Effector CD8-positive, alpha-beta T cell (primary cell): ENCODE measurements at regions not wholly inside any gene's neighbourhood (a gene's known extent, or its start where the extent isn't known, plus 50 kb on each side); places are given as distances from the start of the nearest gene placed in this dataset.

Experiments used
- DNase-seq: peaks from one replicate; lab custom pipeline; 2025; lab: John Stamatoyannopoulos, UW

DNA sequence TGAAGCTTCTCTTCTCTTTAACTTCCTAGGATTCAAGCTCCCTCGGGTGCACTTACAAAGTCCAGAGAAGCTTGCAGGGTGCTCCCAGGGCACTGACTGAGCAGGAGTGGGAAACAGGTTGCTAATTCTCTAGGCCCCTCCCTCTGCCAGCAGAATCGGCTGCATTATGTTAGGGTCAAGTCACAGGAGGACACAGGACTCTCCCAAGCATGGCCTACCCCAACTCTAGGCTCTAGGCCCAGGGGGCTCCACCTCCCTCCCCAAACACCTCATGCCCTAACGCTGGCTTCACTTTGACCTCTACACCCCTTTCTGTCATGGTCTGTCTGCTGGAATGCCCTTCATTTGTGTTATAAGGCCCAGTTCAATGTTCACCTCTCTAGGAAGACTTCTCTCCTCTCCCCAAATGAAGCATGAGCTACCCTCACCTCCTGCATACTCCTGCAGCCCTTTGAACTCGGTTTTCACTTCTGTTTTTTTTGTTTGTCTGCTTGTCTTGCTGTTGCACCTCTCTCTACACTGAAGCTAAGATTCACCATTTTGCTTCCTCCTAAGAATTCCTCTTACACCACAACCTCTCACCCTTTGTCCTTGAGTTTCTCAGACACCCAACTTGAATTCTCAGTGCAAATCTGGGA is 521.8 kb upstream of the ID2 start:
- DNase-seq: no peak

DNA sequence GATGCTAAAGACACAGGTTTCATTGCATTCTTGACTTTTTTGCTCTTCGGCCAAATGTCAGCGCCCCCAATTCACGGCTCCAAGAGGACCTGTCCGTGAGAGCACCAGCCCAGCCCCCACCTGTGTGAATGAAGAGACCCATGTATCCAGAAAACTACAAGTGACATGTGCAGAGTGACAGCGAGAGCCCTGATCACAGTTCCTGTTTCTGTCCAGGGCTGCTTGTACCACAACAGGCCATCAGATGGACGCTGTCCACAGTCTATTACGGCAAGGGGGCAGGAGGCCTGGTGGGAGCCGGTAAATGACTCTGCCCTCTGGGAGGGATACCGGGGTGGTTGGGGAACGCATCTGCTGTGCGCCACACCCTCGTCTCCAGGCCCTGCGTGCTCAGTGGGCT is 520.9 kb upstream of the ID2 start:
- no peak for DNase-seq

DNA sequence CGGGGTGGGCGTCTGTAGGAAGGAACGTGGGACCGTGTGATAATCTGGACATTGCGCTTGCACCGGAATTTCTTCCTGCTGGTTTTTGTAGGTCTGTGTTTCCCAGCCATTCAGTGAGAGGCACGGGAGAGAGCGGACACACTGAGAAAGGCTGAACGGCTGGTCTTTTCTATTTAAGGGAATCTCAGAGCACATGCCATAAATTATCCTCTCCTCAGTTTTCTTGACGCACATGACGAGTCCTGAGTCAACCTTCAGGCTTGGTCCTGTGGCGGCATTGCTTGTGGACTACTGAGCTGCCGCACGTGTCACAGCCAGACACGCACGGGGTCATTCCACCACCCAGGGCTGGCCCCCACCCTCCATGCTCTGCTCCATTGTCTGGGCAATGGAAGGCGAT is 519.3 kb upstream of the ID2 start:
- no peak for DNase-seq

DNA sequence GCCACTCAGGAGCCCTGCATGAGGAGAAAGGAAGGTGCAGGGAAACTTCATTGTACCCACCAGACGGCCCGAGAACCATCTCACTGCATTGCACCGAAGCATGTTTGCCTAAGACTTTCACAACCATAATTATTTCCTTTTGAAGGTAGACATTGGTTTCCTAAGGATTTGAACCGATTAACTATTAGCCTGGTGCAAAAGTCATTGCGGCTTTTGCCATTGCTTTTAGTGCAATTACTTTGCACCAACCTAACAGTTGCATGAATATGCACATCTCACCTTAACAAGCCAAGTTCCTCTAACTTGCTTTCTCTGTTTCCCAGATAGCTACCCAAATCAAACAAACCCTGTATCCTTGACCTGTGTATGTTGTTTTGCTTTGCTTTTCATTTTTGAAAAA is 516.3 kb upstream of the ID2 start:
- DNase-seq: no peak

DNA sequence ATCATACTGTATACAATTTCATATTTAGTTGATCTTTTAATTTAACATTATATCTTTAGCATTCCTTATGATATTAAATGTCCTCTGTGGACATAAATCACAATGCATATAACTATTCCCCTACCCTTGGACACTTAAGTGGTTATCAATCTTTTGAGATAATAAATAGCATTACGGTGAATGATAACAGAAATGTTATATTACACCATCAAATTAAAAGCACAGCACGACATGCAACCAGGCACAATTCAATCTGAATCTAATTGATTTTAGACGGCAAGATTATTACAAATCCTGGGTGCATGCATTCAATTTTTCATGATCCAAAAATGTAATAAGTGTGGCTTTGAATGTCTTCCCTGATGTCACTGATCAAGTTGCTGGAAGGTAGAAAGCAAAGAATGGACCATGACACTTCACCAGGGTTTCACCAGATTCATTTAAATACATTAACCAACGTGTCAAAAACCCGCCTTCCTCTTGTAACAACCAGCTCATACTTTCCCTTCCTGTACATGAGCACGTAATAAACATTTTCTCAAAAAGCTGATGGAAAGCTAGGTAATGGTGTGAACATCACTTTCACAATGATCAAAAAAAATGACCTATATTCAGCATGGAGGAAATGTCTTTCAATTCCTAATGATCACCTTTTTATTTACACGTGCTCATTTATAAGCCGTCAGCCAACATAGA is 513.7 kb upstream of the ID2 start:
- DNase-seq: no peak

DNA sequence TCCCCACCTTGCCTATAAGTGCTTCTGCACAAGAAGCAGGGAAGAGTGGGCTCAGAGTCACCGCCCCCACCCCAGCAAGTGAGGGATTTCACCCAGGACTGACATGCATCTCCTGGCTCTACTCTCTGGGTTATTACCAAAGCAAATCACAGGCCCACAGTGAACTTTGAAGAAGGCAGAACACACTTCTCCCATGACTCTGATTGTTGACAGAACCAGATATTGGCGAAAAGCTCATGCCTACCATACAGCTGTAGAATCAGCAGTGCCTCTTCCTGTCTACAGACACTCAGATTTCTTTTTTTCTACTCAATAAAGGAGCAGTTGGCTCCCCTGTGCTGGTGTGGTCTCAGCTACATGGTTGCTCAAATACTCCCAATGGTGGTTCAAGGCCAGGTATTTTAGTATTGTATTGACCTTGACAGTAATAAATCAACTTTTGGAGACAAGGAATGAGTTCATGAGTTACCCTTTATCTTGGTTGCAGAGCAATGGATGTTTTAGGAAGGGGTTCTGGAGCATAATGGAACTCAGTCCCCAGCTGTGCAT is 512.9 kb upstream of the ID2 start:
- no peak for DNase-seq

DNA sequence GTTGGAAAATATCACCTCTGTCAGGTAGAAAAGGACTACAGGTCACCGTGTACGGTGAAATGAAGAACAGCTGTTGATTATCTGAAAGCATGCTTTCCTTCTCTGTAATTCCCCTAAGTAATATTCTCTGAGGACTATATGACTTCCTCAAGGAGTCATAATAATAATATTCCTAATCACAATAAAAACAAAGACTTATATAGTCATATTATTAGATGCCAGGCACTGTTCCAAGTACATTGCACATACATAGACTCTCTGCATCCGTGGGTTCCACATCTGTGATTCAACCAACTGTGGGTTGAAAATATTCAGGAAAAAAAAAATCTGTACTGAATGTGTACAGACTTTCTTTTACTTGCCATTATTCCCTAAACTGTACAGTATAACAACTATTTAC is 512.4 kb upstream of the ID2 start:
- no peak for DNase-seq

DNA sequence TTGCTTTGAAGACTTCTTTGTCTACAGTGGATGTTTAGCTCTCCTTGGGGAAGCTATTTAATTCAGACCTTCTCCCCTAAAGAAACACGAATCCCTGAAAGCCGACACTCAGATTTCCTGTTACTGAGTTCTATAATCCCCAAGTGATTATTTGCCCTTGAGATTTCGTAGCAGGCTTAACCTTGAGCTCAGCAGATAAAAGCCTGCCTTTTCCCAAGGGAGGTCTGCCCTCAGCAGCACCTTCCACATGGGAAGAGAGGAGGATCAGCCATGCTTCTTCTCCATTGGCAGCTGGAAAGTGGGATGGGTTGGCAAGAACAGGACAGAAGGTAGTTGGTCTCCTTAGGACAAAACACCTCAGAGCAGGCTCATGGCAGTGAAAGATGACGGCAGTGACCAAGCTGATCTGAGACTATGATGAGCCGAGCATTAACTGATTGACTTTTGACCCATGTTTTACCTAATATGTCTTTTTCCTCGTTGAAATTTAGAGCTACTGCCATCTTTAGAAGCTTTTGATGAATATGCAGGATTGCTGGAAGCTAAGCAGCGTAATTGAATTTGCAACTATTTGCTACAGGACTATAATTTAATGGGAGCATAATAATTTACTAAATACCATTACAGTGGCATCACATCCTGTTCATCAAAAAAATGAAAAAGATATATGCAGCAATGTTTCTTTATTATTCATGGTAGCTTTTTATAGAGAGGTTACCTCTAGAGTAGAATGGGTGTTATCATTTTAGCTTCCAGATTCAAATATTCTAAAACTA is 511.1 kb upstream of the ID2 start:
- no peak for DNase-seq

DNA sequence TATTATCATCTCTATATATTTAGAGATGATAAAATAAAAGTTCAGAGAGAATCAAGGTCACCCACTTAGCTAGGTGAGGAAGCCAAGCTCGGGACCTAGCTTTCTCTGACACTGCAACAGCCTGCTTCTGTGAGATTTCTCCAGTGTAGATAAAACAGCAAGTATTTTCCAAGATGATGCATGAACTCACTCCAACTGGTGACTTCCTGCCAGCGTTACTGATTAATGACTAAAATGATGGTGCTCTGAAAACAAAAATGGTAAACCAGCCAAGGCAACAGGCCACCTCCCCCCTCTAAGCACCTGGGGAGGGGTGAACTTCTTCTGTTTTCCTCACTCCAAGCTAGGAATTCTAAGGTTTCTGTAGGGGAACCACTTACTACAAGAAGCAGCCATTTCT is 510.2 kb upstream of the ID2 start:
- no peak for DNase-seq

DNA sequence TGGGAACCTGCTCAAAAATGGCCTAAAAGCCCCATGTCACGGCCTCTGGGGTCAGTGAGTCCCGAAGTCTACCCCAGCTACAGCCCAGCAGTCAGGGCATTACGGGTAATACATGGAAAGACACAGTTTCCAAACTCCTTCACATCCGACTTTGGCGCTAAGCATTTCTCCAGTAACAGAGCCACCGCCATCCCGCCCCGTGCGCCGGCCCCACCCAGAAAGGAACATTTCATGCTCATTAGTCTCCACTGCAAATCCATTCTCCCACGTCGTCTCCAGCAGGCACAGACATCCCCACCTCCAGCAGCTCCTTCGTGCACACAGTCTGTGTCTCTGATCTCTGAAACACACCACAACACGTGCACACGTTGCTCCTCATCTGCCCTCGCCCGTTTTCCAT is 509.2 kb upstream of the ID2 start:
- DNase-seq: no peak

DNA sequence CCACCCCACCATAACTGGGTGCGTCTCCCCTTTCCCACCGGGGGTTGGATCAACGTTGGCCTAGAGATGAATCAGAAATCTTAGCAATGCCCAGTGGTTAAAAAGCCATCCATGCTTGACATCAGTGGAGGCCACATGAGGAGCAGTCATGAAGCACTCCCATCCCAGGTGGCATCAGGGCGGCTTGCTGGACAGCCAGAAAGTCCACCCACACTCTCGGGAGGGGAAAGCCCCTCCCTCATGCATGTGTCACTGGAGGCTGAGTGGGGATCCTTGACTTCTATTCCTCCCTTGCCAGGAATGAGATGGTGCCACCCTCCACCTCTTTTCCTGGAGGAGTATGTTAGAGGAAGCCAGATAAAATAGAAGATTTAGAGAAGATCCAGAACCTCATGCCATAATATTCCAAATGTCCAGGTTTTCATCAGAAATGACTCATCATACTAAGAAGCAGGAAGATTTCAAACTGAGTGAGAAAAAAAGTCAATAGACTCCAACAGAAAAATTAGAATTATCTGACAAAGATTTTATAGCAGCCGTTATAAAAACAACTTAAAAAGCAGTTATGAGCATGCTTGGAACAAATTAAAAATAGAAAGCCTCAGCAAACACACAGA is 507.1 kb upstream of the ID2 start:
- no peak for DNase-seq

DNA sequence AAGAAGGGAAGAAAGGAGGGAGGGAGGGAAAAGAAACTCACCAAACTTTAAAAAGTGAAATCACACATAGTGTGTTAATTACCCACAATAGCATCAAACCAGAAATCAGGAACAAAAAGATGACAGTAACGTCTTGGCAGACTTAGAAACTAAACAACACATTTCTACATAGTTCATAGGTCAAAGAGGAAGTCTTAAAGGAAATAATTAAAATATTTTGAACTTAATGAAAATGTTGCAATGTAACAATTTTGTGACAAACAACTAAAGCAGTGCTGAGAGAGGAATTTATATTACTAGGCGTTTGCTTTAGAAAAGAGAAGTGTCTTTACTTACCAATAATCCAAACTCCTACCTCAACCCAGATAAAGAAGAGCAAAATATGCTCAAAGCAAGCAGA is 505.0 kb upstream of the ID2 start:
- no peak for DNase-seq

DNA sequence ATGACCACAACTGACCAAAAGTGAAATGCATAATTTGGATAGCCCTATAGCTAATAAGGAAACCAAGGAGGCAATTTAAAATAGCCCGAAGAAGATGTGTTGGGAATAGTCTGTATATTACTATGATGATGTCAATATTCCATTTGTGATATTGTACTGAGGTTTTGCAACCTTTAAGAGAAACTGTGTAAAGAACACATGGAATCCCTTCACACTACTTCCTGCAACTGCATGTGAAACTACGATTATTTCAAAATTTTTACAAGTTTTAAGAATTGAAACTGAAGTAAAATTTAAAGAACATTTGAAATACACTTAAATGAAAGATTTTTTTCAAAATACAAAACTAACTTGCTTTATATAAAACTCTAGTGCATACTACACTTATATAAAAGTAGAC is 504.3 kb upstream of the ID2 start:
- DNase-seq: no peak

DNA sequence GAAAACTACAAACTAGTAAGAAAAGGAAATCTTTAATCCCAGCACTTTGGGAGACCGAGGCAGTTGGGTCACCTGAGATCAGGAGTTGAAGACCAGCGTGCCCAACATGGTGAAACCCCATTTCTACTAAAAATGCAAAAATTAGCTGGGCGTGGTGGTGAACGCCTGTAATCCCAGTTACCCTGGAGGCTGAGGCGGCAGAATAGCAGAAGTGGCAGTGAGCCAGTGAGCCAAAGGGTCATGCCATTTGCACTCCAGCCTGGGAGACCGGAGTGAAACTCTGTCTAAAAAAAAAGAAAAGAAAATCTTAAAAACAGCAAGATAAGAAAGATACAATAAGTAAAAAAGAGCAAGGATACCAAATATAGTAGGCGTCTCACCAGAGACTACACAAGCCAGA is 502.9 kb upstream of the ID2 start:
- DNase-seq: no peak

DNA sequence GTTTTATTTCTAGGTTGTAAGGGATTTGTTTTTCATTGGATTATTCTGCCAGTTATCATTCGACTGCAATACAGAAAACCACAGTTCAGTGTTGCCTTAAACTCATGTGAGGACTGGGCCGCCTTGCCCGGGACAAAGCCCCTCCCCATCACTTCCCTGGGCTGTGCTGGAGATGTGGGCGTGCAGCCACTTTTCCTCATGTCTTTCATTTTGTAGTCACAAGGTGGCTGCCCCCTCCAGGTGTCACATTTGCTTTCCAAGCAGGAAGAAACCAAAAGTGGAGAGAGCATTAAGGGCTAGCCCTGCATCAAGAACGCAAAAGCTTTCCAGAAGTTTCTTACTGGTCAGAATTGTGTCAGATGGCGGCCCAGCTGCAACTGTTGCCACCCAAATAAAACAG is 492.5 kb upstream of the ID2 start:
- DNase-seq: no peak

DNA sequence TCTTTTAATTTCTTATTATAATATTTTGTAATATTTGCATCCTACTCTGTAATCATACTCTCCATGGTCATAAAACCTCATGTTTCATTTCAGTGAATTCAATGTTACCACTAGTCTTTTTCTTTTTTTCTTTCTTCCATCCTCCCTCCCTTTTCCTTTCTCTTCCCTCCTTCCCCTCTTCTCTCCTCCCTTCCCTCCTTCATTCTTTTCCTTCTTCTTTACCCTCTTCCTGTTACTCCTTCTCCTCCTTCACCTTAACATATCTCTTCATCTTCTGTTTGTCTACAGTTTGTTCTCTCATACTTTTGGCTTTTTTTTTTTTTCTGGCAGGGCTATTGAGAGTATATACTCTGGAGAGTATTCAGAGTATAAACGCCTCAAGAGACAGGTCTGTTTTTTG is 491.6 kb upstream of the ID2 start:
- DNase-seq: no peak

DNA sequence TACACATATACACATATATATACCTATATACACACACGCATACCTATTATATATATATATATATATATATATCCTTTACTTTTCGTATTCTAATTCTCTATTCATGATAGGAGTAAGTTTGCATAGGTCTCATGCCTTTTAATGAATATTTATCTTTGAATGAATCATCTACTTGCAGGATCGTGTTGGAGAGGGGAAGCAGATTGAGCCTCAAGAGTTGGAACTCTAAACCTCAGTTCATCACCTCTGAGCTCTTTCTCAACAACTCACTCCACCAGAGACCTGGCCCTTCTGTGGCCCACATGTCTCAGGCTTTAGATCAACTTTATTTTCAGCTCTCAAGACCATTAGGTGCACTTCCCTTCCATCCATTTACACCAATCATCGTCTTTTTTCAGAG is 490.4 kb upstream of the ID2 start:
- no peak for DNase-seq

DNA sequence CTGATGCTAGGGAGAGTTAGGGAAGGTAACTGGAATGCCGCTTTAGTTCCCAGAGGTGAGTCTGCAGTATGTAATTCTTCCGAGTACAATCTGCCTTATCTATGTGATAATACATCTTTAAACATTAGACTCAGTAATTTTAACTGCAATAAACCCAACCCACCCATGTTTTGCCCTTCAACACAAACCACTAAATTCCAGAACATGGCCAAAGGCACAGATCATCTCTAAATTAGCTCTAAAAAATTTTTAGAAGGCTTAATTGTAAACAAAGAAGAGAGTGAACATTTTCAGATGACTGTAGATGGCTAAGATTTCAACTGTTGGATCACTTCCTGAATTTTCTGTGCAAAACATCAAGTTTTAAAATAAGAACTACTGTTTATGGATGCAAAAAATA is 488.7 kb upstream of the ID2 start:
- DNase-seq: no peak

DNA sequence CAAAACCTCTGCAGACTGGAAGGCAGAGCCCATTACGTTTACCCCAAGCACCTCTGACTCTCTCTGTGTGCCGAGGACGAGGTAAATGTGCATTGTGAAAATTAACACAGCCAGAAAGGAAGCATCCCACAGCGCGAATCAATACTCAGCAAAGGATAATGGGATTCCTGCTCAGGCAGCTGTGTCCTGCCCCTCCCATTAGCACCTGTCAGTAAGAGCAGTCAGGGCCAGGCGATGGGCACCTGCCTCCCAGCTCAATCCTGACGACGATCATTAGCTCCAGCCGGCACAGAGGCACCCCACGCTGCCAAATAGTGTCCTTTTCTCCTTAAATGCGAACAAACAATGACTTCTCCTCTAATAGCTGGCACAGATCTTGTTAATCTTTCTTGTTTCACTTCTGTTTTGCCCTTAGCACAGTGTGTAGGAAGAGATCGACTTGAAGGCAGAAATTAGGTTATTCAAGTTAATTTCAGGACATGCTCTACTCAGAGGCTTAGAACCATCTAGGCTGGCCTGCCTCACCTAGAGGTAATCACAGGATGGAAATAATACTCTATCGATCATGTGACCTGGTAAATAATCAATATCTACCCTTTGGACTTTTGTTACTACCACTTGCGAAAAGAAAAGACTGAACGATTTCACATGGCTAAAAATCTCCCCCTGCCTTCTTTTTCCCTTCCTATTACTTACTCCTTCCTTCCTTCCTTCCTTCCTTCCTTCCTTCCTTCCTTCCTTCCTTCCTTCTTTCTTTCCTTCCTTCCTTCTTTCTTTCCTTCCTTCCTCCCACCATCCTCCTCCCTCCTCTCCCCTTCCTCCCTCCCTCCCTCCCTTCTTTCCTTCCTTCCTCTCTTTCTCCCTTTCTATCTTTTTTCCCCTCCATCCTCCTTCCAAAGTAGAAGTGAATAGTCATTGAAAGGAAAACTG is 487.9 kb upstream of the ID2 start:
- DNase-seq: no peak

DNA sequence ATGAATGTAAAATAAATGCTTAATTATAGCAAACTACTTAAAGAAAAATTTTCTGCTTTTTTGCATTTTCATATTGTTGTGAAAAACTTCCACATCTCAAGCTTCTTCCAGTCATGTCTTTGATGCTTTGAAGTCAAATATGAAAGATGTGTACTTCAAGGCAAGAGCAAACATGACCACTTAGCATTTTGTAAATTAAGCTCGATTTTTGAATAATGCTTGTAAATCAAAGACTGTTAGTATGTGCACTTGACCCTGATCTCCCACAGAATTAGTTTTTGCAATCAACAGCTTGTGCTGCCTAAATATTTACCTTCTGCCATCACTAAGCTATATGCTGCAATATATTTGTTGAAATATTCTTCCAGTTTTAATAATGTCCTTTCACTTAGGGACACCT is 486.1 kb upstream of the ID2 start:
- no peak for DNase-seq

DNA sequence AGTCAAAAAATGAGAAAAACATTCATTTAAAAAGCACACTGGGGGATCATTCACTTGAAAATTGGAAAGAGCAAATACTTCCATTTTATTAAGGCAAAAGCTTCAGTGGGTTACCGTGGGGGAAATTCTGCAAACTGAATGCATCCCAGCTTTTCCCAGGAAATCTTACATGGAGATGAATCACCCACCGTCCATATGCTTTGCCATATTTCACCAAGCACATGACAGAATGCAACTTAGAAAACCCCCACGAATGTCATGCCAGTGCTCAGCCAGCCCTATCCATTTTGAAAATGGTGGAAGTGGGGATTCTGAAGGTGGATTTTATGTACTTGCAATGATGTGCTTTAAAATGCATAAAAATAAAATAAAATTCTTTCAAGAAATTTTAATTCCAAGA is 485.5 kb upstream of the ID2 start:
- DNase-seq: no peak

DNA sequence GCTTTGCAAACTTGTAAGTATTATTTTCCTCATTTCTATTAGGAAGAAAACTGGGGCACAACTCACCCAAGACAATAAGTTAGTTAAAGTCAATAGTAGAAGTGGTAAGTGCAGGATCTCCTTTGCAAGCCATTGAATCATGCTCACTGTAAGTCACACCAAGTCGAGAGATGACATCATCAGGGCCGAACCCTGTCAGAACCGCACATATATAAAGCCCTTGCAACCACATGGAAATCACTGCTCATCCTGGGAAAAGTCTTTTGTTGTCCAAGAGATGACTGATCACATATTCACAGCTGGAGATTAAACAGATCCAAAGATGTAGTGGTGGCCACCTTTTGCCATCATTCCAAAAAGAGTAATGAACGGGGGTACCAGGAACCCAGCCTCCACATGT is 484.8 kb upstream of the ID2 start:
- no peak for DNase-seq
